HEK293T (cell line): ENCODE measurements at regions not wholly inside any gene's neighbourhood (a gene's known extent, or its start where the extent isn't known, plus 50 kb on each side); places are given as distances from the start of the nearest gene placed in this dataset.
"Not testable (repeated sequence)": the region's sequence is repeated elsewhere in the genome, so short reads cannot be mapped to it uniquely, and the experiment has no call there.

Source experiments
- BHLHE40 ChIP-seq: fragments of 450-650 bp; IDR thresholded peaks from 2 replicates; pipeline ENCODE4 v1.6.1; 2016; ENCODE audit warnings: mild to moderate bottlenecking, moderate library complexity, borderline replicate concordance
- FOXA1 ChIP-seq: fragments of 450-650 bp; IDR thresholded peaks from 2 replicates; pipeline ENCODE4 v1.6.1; 2016; ENCODE audit warnings: mild to moderate bottlenecking
- TF ChIP-seq, protein P1 (sequence below): fragments of 450-650 bp; IDR thresholded peaks from 2 replicates; pipeline ENCODE4 v1.6.1; 2016

- TF ChIP-seq, protein P1, sequence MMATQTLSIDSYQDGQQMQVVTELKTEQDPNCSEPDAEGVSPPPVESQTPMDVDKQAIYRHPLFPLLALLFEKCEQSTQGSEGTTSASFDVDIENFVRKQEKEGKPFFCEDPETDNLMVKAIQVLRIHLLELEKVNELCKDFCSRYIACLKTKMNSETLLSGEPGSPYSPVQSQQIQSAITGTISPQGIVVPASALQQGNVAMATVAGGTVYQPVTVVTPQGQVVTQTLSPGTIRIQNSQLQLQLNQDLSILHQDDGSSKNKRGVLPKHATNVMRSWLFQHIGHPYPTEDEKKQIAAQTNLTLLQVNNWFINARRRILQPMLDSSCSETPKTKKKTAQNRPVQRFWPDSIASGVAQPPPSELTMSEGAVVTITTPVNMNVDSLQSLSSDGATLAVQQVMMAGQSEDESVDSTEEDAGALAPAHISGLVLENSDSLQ = not testable (repeated sequence)
- not testable (repeated sequence) for TF ChIP-seq BHLHE40, FOXA1
Observed at GRCh38 chr20:29778033-29778432, 1479.4 kb upstream of the DEFB115 start.
